ENCODE measurements at regions not wholly inside any gene's neighbourhood (a gene's known extent, or its start where the extent isn't known, plus 50 kb on each side); places are given as distances from the start of the nearest gene placed in this dataset.
A peak's percentile ranks its signal among the peaks of the same experiment; 100 is the strongest.

DNA sequence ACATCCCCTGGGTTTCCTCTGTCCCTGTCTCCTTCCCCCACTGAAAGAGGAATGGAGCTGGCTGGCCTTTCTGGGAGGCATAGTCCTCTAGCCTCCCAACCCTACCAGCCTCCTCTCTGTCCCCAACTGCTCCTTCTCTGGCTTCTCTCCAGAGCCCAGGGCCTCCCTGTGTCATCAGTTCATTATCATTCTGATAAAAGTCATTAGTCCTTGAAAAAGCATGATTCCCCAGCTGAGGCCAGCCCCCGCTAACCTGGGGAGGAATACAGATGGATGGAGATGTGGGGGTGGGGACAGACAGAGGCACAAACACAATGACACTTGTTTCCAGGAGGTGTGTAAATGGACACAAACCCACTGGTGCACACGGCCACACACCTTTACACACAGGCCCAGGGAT, 73.6 kb upstream of the HSPA9 start:
- TF ChIP-seq, protein P1, sequence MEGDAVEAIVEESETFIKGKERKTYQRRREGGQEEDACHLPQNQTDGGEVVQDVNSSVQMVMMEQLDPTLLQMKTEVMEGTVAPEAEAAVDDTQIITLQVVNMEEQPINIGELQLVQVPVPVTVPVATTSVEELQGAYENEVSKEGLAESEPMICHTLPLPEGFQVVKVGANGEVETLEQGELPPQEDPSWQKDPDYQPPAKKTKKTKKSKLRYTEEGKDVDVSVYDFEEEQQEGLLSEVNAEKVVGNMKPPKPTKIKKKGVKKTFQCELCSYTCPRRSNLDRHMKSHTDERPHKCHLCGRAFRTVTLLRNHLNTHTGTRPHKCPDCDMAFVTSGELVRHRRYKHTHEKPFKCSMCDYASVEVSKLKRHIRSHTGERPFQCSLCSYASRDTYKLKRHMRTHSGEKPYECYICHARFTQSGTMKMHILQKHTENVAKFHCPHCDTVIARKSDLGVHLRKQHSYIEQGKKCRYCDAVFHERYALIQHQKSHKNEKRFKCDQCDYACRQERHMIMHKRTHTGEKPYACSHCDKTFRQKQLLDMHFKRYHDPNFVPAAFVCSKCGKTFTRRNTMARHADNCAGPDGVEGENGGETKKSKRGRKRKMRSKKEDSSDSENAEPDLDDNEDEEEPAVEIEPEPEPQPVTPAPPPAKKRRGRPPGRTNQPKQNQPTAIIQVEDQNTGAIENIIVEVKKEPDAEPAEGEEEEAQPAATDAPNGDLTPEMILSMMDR (IDR thresholded peaks at IDR 0.05; ENCODE audit: insufficient read depth, low read length, severe bottlenecking): no peak
- H3K27me3 ChIP-seq (ENCODE audit: control insufficient read depth, insufficient read depth, low read length): no peaks in the 10 kb centered on the region
- no peak overlapping the region for H3K4me3 ChIP-seq (ENCODE audit: low read depth, low read length)
- no peaks in the 10 kb centered on the region for H3K36me3 ChIP-seq (ENCODE audit: control insufficient read depth, insufficient read depth, low read length)
- FAIRE-seq: no peak
- no peak for DNase-seq (ENCODE audit: low read depth)

DNA sequence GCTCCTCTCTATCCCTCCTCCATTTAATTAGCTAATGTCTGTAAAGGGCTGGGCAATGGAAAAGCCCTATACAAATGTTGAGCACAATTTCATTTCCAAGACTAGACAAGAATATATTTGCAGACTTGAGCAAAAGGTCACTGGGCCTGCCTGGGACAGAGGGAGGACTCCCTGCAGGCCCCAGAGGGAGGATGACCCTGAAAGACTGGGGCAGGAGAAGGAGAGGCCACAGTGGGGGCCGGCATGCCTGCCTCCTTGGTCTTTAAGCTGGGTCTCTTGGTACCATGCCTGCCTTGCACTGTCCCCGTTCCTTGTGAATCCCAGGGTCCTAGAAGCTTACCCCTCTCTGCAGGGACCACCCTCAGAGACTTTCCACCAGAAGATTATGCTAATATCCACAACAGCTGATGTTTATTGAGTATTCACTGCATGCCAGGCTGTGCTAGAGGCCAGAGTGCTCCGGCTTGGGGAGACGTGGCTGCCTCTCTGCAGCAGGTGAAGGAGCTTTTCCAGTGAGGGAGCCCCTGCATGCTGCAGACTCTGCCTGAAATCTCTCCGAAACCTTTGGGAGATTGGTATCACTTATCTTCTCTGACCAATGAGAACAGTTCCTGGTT, 72.7 kb upstream of the HSPA9 start:
- FAIRE-seq: no peak
- DNase-seq (ENCODE audit: low read depth): no peak
- H3K36me3 ChIP-seq (ENCODE audit: control insufficient read depth, insufficient read depth, low read length): no peaks in the 10 kb centered on the region
- H3K27me3 ChIP-seq (ENCODE audit: control insufficient read depth, insufficient read depth, low read length): no peaks in the 10 kb centered on the region
- H3K4me3 ChIP-seq (ENCODE audit: low read depth, low read length): no peak overlapping the region
- TF ChIP-seq, protein P1 (IDR thresholded peaks at IDR 0.05; ENCODE audit: insufficient read depth, low read length, severe bottlenecking): no peak

DNA sequence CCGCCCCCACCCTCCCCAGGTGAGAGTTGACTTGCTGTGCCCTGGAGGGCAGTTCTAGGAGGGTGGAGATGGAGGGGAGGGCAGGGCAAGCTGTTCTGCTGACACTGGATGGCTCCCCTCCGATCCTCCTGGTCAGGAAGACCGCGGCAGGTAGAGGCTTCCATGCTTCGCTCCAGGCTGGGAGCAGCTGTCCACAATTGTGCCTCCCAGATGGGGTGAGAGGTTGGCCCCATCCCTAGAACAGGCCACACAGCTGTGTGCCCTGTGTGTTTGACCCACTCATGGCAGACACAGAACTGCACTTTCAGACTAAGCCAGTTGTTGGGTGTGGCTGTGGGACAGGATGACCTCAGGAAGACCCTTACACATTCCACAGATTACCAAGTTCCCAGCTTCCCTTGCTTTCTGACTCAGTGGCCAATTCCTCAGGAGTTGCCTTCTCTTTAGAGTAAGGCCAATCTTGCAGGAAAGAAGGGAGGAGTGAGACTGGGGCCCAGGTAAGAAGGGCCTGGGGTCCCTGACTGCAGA, 72.1 kb upstream of the HSPA9 start:
- H3K27me3 ChIP-seq (ENCODE audit: control insufficient read depth, insufficient read depth, low read length): no peaks in the 10 kb centered on the region
- TF ChIP-seq, protein P1 (IDR thresholded peaks at IDR 0.05; ENCODE audit: insufficient read depth, low read length, severe bottlenecking): no peak
- no peak overlapping the region for H3K4me3 ChIP-seq (ENCODE audit: low read depth, low read length)
- DNase-seq (ENCODE audit: low read depth) (no peak), FAIRE-seq (peak; percentile 18)
- no peaks in the 10 kb centered on the region for H3K36me3 ChIP-seq (ENCODE audit: control insufficient read depth, insufficient read depth, low read length)

DNA sequence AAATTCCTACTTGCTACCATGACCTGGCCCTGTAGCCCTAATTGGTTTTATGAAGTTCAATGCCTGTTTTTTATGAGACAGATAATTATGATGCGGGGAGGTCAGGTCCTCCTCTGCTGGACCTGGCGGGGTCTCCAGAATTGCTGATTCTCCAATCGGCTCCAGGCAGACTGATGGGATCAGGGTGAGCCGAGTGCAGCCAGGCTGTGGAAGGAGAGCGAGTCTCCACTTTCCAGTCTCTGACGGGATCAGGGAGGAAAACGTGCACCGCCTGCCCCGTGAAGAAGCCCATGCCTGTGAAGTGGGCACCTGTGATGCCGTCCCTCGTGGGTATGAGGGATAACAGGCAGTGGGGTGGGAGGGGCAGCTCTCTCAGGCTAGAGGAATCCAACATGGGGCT, 71.5 kb upstream of the HSPA9 start:
- no peaks in the 10 kb centered on the region for H3K27me3 ChIP-seq (ENCODE audit: control insufficient read depth, insufficient read depth, low read length)
- no peaks in the 10 kb centered on the region for H3K36me3 ChIP-seq (ENCODE audit: control insufficient read depth, insufficient read depth, low read length)
- no peak for FAIRE-seq

DNA sequence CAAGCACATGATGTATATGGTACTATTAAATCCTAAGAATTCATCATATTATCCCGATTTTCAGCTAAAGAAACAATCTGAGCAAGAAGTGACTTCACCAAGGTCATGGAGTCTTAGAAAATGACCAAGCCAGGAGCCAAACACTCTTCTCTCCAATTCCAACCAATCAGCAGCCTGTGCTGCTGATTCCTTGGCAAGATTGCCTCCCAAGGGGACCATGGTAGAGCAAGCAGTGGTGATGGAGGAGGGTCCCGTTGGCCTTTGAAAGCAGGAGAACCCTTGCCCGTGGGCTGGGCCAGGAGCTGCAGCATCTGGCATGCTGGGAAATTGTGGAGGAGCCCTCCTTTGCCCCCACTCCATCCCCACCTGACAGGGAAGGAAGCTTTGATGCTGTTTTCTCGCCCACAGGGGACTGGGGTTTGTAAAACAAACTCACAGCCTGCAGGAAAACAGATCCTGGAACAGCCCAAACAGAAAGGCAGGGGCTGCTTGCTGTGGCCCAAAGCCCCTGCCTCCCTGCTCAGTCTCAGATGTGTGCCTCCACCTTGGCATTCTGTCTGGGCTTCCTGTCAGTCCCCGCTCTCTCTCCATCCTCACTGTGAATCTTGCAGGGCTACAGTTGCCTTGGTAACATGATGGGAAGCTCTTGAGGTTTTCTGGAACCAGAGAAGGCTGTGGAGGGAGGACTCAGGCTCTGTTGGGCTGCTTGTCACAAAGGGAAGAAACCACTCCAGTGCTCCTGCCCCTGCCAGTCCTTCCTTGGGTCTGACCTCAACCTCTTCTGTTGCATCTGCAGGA, 70.8 kb upstream of the HSPA9 start:
- no peak overlapping the region for H3K4me3 ChIP-seq (ENCODE audit: low read depth, low read length)
- no peaks in the 10 kb centered on the region for H3K36me3 ChIP-seq (ENCODE audit: control insufficient read depth, insufficient read depth, low read length)
- no peaks in the 10 kb centered on the region for H3K27me3 ChIP-seq (ENCODE audit: control insufficient read depth, insufficient read depth, low read length)
- DNase-seq (ENCODE audit: low read depth) (no peak), FAIRE-seq (peak; percentile 76)
- TF ChIP-seq, protein P1 (IDR thresholded peaks at IDR 0.05; ENCODE audit: insufficient read depth, low read length, severe bottlenecking): no peak

More for the DNA sequence above, 71.5 kb upstream of the HSPA9 start:
- no peak overlapping the region for H3K4me3 ChIP-seq (ENCODE audit: low read depth, low read length)
- TF ChIP-seq, protein P1 (IDR thresholded peaks at IDR 0.05; ENCODE audit: insufficient read depth, low read length, severe bottlenecking): no peak
- DNase-seq (ENCODE audit: low read depth): no peak
